HG03354 (cell line): ENCODE measurements at regions not wholly inside any gene's neighbourhood (a gene's known extent, or its start where the extent isn't known, plus 50 kb on each side); places are given as distances from the start of the nearest gene placed in this dataset.

Source experiments
- ATAC-seq: cut with Tn5 transposase; IDR thresholded peaks from one replicate; pipeline ENCODE4 v1.9.1; 2021; ENCODE audit warnings: mild to moderate bottlenecking; ENCODE audit not compliant: unreplicated experiment, poor library complexity, severe bottlenecking

- ATAC-seq, result no peak
Measured at GRCh38 chr10:42995537-42995936, 81.3 kb upstream of the RET start.

- no peak for ATAC-seq
Measured at GRCh38 chr10:42996588-42996987, 80.3 kb upstream of the RET start.

- no peak for ATAC-seq
Measured at GRCh38 chr10:42997151-42997848, 79.6 kb upstream of the RET start.

GRCh38 chr10:42997849-42998165 is 79.1 kb upstream of the RET start:
- no peak for ATAC-seq

- ATAC-seq, result no peak
Measured at GRCh38 chr10:42998481-42999384, 78.1 kb upstream of the RET start.

- ATAC-seq, result no peak
Measured at GRCh38 chr10:42999385-43000020, 77.4 kb upstream of the RET start.

GRCh38 chr10:43000021-43000411 is 76.9 kb upstream of the RET start:
- no peak for ATAC-seq

GRCh38 chr10:43000651-43001426 is 76.0 kb upstream of the RET start:
- no peak for ATAC-seq

GRCh38 chr10:43001427-43001795 is 75.5 kb upstream of the RET start:
- ATAC-seq, result no peak

GRCh38 chr10:43002596-43002995 is 74.3 kb upstream of the RET start:
- no peak for ATAC-seq

- no peak for ATAC-seq
Measured at GRCh38 chr10:43006490-43006889, 70.4 kb upstream of the RET start.

- ATAC-seq, result no peak
Measured at GRCh38 chr10:43012578-43012977, 64.3 kb upstream of the RET start.

- peak; percentile 74 for ATAC-seq
Measured at GRCh38 chr10:43013065-43013464, 63.8 kb upstream of the RET start.

- ATAC-seq, result no peak
Measured at GRCh38 chr10:43024524-43024923, 52.3 kb upstream of the RET start.

- no peak for ATAC-seq
Measured at GRCh38 chr10:43024942-43025700, 51.7 kb upstream of the RET start.

GRCh38 chr10:43026039-43026973 is 50.6 kb upstream of the RET start:
- ATAC-seq, result no peak
